Thoracic aorta (tissue), 2 donors: ENCODE measurements at regions not wholly inside any gene's neighbourhood (a gene's known extent, or its start where the extent isn't known, plus 50 kb on each side); places are given as distances from the start of the nearest gene placed in this dataset.

Experiments
- ATAC-seq: fragments of 150-250 bp; one replicate; pipeline ENCODE4 v1.8.0; 2017; ENCODE audit warnings: low read depth; ENCODE audit not compliant: insufficient number of reproducible peaks, low FRiP score
- DNase-seq: peaks from one replicate; pipeline ENCODE4 v3.0.0-alpha.2; 2020; ENCODE audit warnings: low spot score
- H3K27ac ChIP-seq, 2 donors: fragments of 200-600 bp; sonication (generic); 1 replicate in 1 of 2; 2 replicates in 1 of 2; pipeline ENCODE4 v1.5.1; 2016; ENCODE audit warnings: mild to moderate bottlenecking in 2 of 2, moderate library complexity in 2 of 2
- H3K27me3 ChIP-seq: fragments of 200-600 bp; sonication (generic); replicated peaks from 2 replicates; pipeline ENCODE4 v1.6.0; 2016; ENCODE audit warnings: mild to moderate bottlenecking; ENCODE audit not compliant: insufficient read depth
- H3K36me3 ChIP-seq: fragments of 200-600 bp; sonication (generic); one replicate; pipeline ENCODE4 v1.5.1; 2016
- H3K4me1 ChIP-seq, 2 donors: fragments of 200-600 bp; sonication (generic); 1 replicate in 1 of 2; 2 replicates in 1 of 2; pipeline versions ENCODE4 v1.5.1 to v1.6.0; 2016; ENCODE audit warnings: low read depth in 2 of 2, mild to moderate bottlenecking in 1 of 2; ENCODE audit not compliant: control insufficient read depth in 1 of 2
- H3K4me3 ChIP-seq: fragments of 200-600 bp; sonication (generic); 2 replicates; pipeline ENCODE4 v1.5.1; 2016; ENCODE audit warnings: mild to moderate bottlenecking
- H3K9me3 ChIP-seq: fragments of 200-600 bp; sonication (generic); 2 replicates; pipeline ENCODE4 v1.5.1; 2016
- TF ChIP-seq, protein P1 (sequence below): fragments of 200-600 bp; sonication (generic); IDR thresholded peaks from one replicate; pipeline ENCODE4 v1.5.1; 2019; ENCODE audit warnings: antibody characterized with exemption

DNA sequence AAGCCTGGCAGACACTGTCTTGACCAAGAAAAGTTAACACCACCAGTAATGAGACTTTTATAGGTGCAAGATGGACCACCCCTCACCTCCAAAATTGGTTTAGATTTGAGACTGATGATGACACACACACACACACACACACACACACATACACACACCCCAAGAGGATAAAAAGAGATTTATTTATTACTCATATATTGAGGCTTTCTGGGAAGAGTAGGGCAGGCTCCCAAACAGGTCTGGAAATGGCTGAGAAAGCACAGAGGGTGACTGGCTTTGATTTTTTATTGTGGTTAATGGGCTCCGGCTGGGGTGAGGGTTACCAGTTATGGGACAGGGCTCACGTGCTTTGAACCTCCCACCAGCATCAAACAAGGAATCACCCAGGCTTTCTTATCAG lies 54.2 kb upstream of the ADAM23 start:
- TF ChIP-seq, protein P1, sequence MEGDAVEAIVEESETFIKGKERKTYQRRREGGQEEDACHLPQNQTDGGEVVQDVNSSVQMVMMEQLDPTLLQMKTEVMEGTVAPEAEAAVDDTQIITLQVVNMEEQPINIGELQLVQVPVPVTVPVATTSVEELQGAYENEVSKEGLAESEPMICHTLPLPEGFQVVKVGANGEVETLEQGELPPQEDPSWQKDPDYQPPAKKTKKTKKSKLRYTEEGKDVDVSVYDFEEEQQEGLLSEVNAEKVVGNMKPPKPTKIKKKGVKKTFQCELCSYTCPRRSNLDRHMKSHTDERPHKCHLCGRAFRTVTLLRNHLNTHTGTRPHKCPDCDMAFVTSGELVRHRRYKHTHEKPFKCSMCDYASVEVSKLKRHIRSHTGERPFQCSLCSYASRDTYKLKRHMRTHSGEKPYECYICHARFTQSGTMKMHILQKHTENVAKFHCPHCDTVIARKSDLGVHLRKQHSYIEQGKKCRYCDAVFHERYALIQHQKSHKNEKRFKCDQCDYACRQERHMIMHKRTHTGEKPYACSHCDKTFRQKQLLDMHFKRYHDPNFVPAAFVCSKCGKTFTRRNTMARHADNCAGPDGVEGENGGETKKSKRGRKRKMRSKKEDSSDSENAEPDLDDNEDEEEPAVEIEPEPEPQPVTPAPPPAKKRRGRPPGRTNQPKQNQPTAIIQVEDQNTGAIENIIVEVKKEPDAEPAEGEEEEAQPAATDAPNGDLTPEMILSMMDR = no peak
- no peak for ATAC-seq

DNA sequence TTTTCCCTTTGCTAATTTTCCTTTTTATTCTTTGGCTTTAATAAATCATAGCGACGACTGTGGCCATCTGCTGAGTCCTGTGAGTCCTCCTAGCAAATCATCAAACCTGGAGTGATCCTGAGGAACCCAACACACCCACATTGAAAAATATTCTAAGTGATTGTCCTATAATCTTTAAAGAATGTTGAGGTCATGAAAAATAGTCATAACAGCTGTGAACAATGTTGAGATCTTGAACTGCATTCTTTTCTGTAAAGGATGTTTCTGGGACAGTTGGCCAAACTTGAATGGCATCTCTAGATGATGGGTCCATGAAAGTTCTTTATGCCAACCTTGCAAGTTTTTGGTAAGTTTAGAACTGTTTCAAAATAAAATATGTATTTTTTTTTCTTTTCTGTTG lies 53.2 kb upstream of the ADAM23 start:
- TF ChIP-seq, protein P1 = no peak
- no peaks in the 10 kb centered on the region for H3K4me1 ChIP-seq
- no peaks in the 10 kb centered on the region for H3K36me3 ChIP-seq
- no peak overlapping the region for H3K27ac ChIP-seq
- ATAC-seq (no peak), DNase-seq (no peak)
- no peaks in the 10 kb centered on the region for H3K27me3 ChIP-seq
- H3K4me3 ChIP-seq = no peak overlapping the region
- H3K9me3 ChIP-seq = no peaks in the 10 kb centered on the region

More for the DNA sequence above, 54.2 kb upstream of the ADAM23 start:
- Histone ChIP-seq H3K27me3 (no peaks in the 10 kb centered on the region), H3K4me1 (no peaks in the 10 kb centered on the region), H3K36me3 (no peaks in the 10 kb centered on the region), H3K4me3 (no peak overlapping the region), H3K9me3 (no peaks in the 10 kb centered on the region), H3K27ac (no peak overlapping the region)
- DNase-seq = no peak

DNA sequence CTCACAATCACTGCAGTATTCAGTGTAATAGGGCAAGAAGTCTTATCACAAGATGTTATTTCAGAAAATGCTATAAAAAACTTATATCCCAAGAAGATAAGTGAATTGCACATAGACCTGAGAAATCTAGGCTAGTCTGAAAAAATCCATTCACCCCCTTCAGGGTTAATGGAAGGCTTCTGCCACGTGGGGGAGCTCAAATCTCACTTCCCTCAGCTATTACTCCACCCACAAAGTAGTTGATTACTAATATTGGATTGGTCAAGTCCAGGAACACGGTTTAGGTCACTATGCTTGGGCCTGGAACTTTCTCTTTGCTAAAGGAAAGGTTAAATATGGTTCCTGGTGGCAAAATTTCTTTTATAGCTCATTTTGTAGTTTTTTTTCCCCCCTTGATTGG lies 51.2 kb upstream of the ADAM23 start:
- DNase-seq (no peak), ATAC-seq (no peak)
- Histone ChIP-seq H3K27me3 (no peaks in the 10 kb centered on the region), H3K36me3 (no peaks in the 10 kb centered on the region), H3K27ac (no peak overlapping the region), H3K9me3 (no peaks in the 10 kb centered on the region), H3K4me3 (no peak overlapping the region), H3K4me1 (no peaks in the 10 kb centered on the region)
- TF ChIP-seq, protein P1 = no peak
